ENCODE measurements at regions not wholly inside any gene's neighbourhood (a gene's known extent, or its start where the extent isn't known, plus 50 kb on each side); places are given as distances from the start of the nearest gene placed in this dataset.

GRCh38 chr1:212496682-212497081 is 64.0 kb downstream of the NENF start:
- intact Hi-C loops (cut with micrococcal nuclease; ENCODE audit: unreplicated experiment): no loop called here
- POLR2A ChIA-PET: interaction anchor here (0.6 kb wide), 2 partner anchors 296 to 337 kb away, joined by 3 to 8 read pairs; no protein-coding TSS in a partner anchor

DNA sequence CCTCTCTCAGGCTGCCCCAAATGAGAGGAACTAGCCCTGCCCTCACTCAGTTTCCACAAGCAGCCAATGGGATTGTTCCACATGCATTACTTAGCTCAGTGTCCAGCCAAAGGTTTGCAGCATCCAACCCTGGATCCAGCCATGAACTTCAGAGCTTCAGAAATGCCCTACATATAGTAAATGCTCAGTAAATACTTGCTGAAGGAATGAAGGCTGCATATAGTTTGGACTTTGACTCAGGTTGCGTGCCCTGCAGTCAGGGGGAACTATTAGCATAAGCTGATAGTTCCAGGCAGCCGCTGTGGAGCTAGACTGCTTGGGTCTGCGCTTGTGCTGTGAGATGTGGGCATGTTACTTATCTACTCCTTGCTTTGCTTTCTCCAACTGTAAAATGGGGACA is 64.8 kb downstream of the NENF start:
- no peak for FAIRE-seq
- TF ChIP-seq CREM (IDR thresholded peaks at IDR 0.05; ENCODE audit: low read depth): no peak
- TF ChIP-seq MYC (IDR thresholded peaks at IDR 0.05; ENCODE audit: insufficient read depth, insufficient read length, insufficient replicate concordance, low read length, severe bottlenecking): no peak
- no peak for TF ChIP-seq SUPT20H (IDR thresholded peaks at IDR 0.05; ENCODE audit: borderline replicate concordance, control insufficient read depth, low read depth, low read length)
- no peak for TF ChIP-seq POLR2A (IDR thresholded peaks at IDR 0.05; ENCODE audit: low read depth, low read length)
- TF ChIP-seq RBBP5 (conservative IDR thresholded peaks at IDR 0.05): no peak
- TF ChIP-seq NR2C2 (IDR thresholded peaks at IDR 0.05; ENCODE audit: borderline replicate concordance, control insufficient read depth, insufficient read length, low read depth): no peak
- TF ChIP-seq ASH2L (IDR thresholded peaks at IDR 0.05; ENCODE audit: borderline replicate concordance, low read depth): no peak
- TF ChIP-seq MTA2 (IDR thresholded peaks at IDR 0.05; ENCODE audit: low read depth): no peak
- no peak for TF ChIP-seq SUZ12 (IDR thresholded peaks at IDR 0.05; ENCODE audit: unreplicated experiment)
- no peak for TF ChIP-seq WRNIP1 (IDR thresholded peaks at IDR 0.05; ENCODE audit: borderline replicate concordance, low read depth, low read length)
- no peak for TF ChIP-seq ZBED1 (IDR thresholded peaks at IDR 0.05; ENCODE audit: borderline replicate concordance)
- no peak for TF ChIP-seq SIN3A (IDR thresholded peaks at IDR 0.05; ENCODE audit: low read depth, low read length)
- no peak for TF ChIP-seq ZNF217 (IDR thresholded peaks at IDR 0.05)
- TF ChIP-seq PBX3 (IDR thresholded peaks at IDR 0.05; ENCODE audit: insufficient replicate concordance, low read depth, low read length): no peak
- TF ChIP-seq SREBF2 (IDR thresholded peaks at IDR 0.05; ENCODE audit: low read length): no peak

More at GRCh38 chr1:212496682-212497081, 64.0 kb downstream of the NENF start:
- H2AFZ ChIP-seq (ENCODE audit: control insufficient read depth, low read depth, low read length): no peak overlapping the region
- no peak for ATAC-seq
- peaks cover 17% of the 10 kb centered on the region for H3K4me1 ChIP-seq (ENCODE audit: control insufficient read depth, insufficient read depth, low read length)
- TF ChIP-seq, protein P1, sequence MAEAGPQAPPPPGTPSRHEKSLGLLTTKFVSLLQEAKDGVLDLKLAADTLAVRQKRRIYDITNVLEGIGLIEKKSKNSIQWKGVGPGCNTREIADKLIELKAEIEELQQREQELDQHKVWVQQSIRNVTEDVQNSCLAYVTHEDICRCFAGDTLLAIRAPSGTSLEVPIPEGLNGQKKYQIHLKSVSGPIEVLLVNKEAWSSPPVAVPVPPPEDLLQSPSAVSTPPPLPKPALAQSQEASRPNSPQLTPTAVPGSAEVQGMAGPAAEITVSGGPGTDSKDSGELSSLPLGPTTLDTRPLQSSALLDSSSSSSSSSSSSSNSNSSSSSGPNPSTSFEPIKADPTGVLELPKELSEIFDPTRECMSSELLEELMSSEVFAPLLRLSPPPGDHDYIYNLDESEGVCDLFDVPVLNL (IDR thresholded peaks at IDR 0.05; ENCODE audit: low read depth, low read length): no peak
- TF ChIP-seq IRF4 (IDR thresholded peaks at IDR 0.05; ENCODE audit: low read depth, low read length): no peak
- no peak for TF ChIP-seq ZNF207 (IDR thresholded peaks at IDR 0.05; ENCODE audit: borderline replicate concordance)
- H4K20me1 ChIP-seq (ENCODE audit: control insufficient read depth, insufficient read depth): no peaks in the 10 kb centered on the region
- H3K9me3 ChIP-seq (replicated peaks; ENCODE audit: control insufficient read depth, insufficient read depth, low read length): no peaks in the 10 kb centered on the region; the same call in 2 of the 3 replicates
- ChIA-PET SMC1A (ENCODE audit: uncharacterized antibody, unreplicated experiment) (interaction anchor here (1.5 kb wide), 1 partner anchor 16 kb away, joined by 3 read pairs; no protein-coding TSS in a partner anchor), CTCF (interaction anchor here (0.9 kb wide), 1 partner anchor 20 kb away, joined by 3 read pairs; no protein-coding TSS in a partner anchor), RAD21 (ENCODE audit: unreplicated experiment) (no interaction called here)
- H3K4me3 ChIP-seq: no peak overlapping the region
- FAIRE-seq: no peak
- in situ Hi-C loops (cut with MboI): no loop called here
- H3K4me2 ChIP-seq (ENCODE audit: control insufficient read depth, insufficient read depth): no peak overlapping the region
- H3K27me3 ChIP-seq (replicated peaks in 1 of 2; ENCODE audit: control insufficient read depth in 2 of 2, insufficient read depth in 2 of 2, low read length in 1 of 2): no peaks in the 10 kb centered on the region
- no peak overlapping the region for H3K9ac ChIP-seq (ENCODE audit: control insufficient read depth, insufficient read depth, low read length)
- 50% methylated on average over 4 of the region's 4 CpGs for WGBS (ENCODE audit: insufficient coverage, insufficient replicate concordance, low lambda C conversion rate, missing lambda C conversion rate)
- no peak for DNase-seq (ENCODE audit: low read depth, low spot score)
- no peaks in the 10 kb centered on the region for H3K36me3 ChIP-seq (ENCODE audit: control insufficient read depth in 2 of 2, insufficient read depth in 2 of 2, low read length in 1 of 2)
- H3K79me2 ChIP-seq (ENCODE audit: control insufficient read depth, insufficient read depth, low read length): no peaks in the 10 kb centered on the region
- BruUV-seq (replicated peaks): no TSS peak
- no peak overlapping the region for H3K27ac ChIP-seq (ENCODE audit: control insufficient read depth, insufficient read depth)

More for the DNA sequence above, 64.8 kb downstream of the NENF start:
- in situ Hi-C loops (cut with MboI): no loop called here
- no peak overlapping the region for H3K9ac ChIP-seq (ENCODE audit: control insufficient read depth, insufficient read depth, low read length)
- H3K27me3 ChIP-seq (replicated peaks in 1 of 2; ENCODE audit: control insufficient read depth in 2 of 2, insufficient read depth in 2 of 2, low read length in 1 of 2): no peaks in the 10 kb centered on the region
- no peaks in the 10 kb centered on the region for H3K79me2 ChIP-seq (ENCODE audit: control insufficient read depth, insufficient read depth, low read length)
- no peaks in the 10 kb centered on the region; the same call in 2 of the 3 replicates for H3K9me3 ChIP-seq (replicated peaks; ENCODE audit: control insufficient read depth, insufficient read depth, low read length)
- no peak for ATAC-seq
- ChIA-PET CTCF (interaction anchor here (0.7 to 1.6 kb wide), 5 partner anchors 20 to 427 kb away, joined by 3 to 6 read pairs (median 3); no protein-coding TSS in a partner anchor), SMC1A (ENCODE audit: uncharacterized antibody, unreplicated experiment) (interaction anchor here (0.7 to 1.8 kb wide), 7 partner anchors 8 to 1981 kb away, joined by 3 to 8 read pairs (median 5); no protein-coding TSS in a partner anchor), POLR2A (interaction anchor here (1.1 to 1.4 kb wide), 3 partner anchors 9 to 61 kb away, joined by 3 to 5 read pairs (median 4); no protein-coding TSS in a partner anchor), RAD21 (ENCODE audit: unreplicated experiment) (interaction anchor here (1.1 to 1.7 kb wide), 3 partner anchors 8 to 264 kb away, joined by 3 to 10 read pairs (median 4); no protein-coding TSS in a partner anchor)
- no peak overlapping the region for H3K4me3 ChIP-seq
- no peaks in the 10 kb centered on the region for H3K36me3 ChIP-seq (ENCODE audit: control insufficient read depth in 2 of 2, insufficient read depth in 2 of 2, low read length in 1 of 2)
- H4K20me1 ChIP-seq (ENCODE audit: control insufficient read depth, insufficient read depth): no peaks in the 10 kb centered on the region
- WGBS (ENCODE audit: insufficient coverage, insufficient replicate concordance, low lambda C conversion rate, missing lambda C conversion rate): 95% methylated on average over 3 of the region's 3 CpGs
- H3K4me1 ChIP-seq (ENCODE audit: control insufficient read depth, insufficient read depth, low read length): peaks cover 22% of the 10 kb centered on the region
- DNase-seq (ENCODE audit: low read depth, low spot score): no peak
- no peak overlapping the region for H2AFZ ChIP-seq (ENCODE audit: control insufficient read depth, low read depth, low read length)
- intact Hi-C loops (cut with micrococcal nuclease; ENCODE audit: unreplicated experiment): no loop called here
- H3K27ac ChIP-seq (ENCODE audit: control insufficient read depth, insufficient read depth): no peak overlapping the region
- no peak overlapping the region for H3K4me2 ChIP-seq (ENCODE audit: control insufficient read depth, insufficient read depth)
- no TSS peak for BruUV-seq (replicated peaks)
